HepG2 (cell line): ENCODE measurements at regions not wholly inside any gene's neighbourhood (a gene's known extent, or its start where the extent isn't known, plus 50 kb on each side); places are given as distances from the start of the nearest gene placed in this dataset.

Source experiments
- CCAR2 ChIP-seq: fragments of 200-400 bp; formaldehyde crosslinking; optimal IDR thresholded peaks from 2 replicates; pipeline ENCODE3; 2018; ENCODE audit warnings: low read depth, mild to moderate bottlenecking, low read length, moderate library complexity
- GATA4 ChIP-seq: sonication (generic); IDR thresholded peaks from 2 replicates; pipeline ENCODE4 v1.6.1; 2016; ENCODE audit warnings: antibody characterized with exemption, low read depth, borderline replicate concordance
- GTF3A ChIP-seq: sonication (generic); formaldehyde crosslinking; conservative IDR thresholded peaks from 2 replicates; pipeline ENCODE4 v1.4.0; 2020; ENCODE audit warnings: mild to moderate bottlenecking, missing genetic modification reagents
- HIVEP1 ChIP-seq: sonication (generic); formaldehyde crosslinking; IDR thresholded peaks from 2 replicates; pipeline ENCODE4 v1.4.0; 2020; ENCODE audit warnings: mild to moderate bottlenecking, missing genetic modification reagents
- KLF15 ChIP-seq: sonication (generic); formaldehyde crosslinking; IDR thresholded peaks from 2 replicates; pipeline ENCODE4 v1.8.1; 2023; ENCODE audit warnings: borderline replicate concordance, mild to moderate bottlenecking, inconsistent platforms, missing genetic modification reagents, mixed read lengths
- KLF16 ChIP-seq, 2 experiments: sonication (generic) in 1 of 2; formaldehyde crosslinking in 1 of 2; IDR thresholded peaks; 2 replicates each; pipeline versions ENCODE4 v1.6.1 to v1.8.0; 2016 to 2023; ENCODE audit warnings: missing genetic modification reagents in 2 of 2, missing compliant biosample characterization in 1 of 2
- MED8 ChIP-seq: sonication (generic); formaldehyde crosslinking; IDR thresholded peaks from 2 replicates; pipeline ENCODE4 v1.8.1; 2023; ENCODE audit warnings: mild to moderate bottlenecking, missing genetic modification reagents; ENCODE audit not compliant: insufficient replicate concordance
- MIER3 ChIP-seq: IDR thresholded peaks from 2 replicates; pipeline ENCODE4 v1.6.1; 2016; ENCODE audit warnings: missing compliant biosample characterization, borderline replicate concordance
- RARA ChIP-seq: IDR thresholded peaks from 2 replicates; pipeline ENCODE4 v1.6.1; 2016; ENCODE audit warnings: missing genetic modification reagents, missing compliant biosample characterization
- RFX1 ChIP-seq: fragments of 450-650 bp; IDR thresholded peaks from 2 replicates; pipeline ENCODE4 v1.6.1; 2017
- SRF ChIP-seq: IDR thresholded peaks from 2 replicates; pipeline ENCODE4 v1.6.1; 2011; ENCODE audit warnings: mild to moderate bottlenecking, low read depth, low read length, moderate library complexity
- TRIM22 ChIP-seq: fragments of 450-650 bp; IDR thresholded peaks from 2 replicates; pipeline ENCODE4 v1.6.1; 2017
- TRIM24 ChIP-seq: sonication (generic); formaldehyde crosslinking; IDR thresholded peaks from 2 replicates; pipeline ENCODE4 v1.8.0; 2022; ENCODE audit warnings: mild to moderate bottlenecking, missing genetic modification reagents
- ZFP82 ChIP-seq: sonication (generic); formaldehyde crosslinking; IDR thresholded peaks from 2 replicates; pipeline ENCODE4 v1.5.1; 2020; ENCODE audit warnings: mild to moderate bottlenecking, missing genetic modification reagents, borderline replicate concordance
- ZMYM3 ChIP-seq: sonication (generic); formaldehyde crosslinking; IDR thresholded peaks from 2 replicates; pipeline ENCODE4 v1.5.1; 2020; ENCODE audit warnings: mild to moderate bottlenecking, missing genetic modification reagents
- ZNF274 ChIP-seq: sonication (generic); formaldehyde crosslinking; IDR thresholded peaks from 2 replicates; pipeline ENCODE4 v1.5.1; 2020; ENCODE audit warnings: mild to moderate bottlenecking, missing genetic modification reagents
- ZNF281 ChIP-seq: sonication (generic); formaldehyde crosslinking; IDR thresholded peaks from 2 replicates; pipeline ENCODE4 v1.4.0; 2020; ENCODE audit warnings: missing genetic modification reagents, borderline replicate concordance
- ZNF546 ChIP-seq: sonication (generic); formaldehyde crosslinking; conservative IDR thresholded peaks from 2 replicates; pipeline ENCODE4 v1.8.1; 2023; ENCODE audit warnings: mild to moderate bottlenecking, missing genetic modification reagents
- ZNF850 ChIP-seq: sonication (generic); formaldehyde crosslinking; conservative IDR thresholded peaks from 2 replicates; pipeline ENCODE4 v1.9.0; 2021; ENCODE audit warnings: mild to moderate bottlenecking, missing genetic modification reagents
- TF ChIP-seq, protein P1 (sequence below): IDR thresholded peaks from 2 replicates; pipeline ENCODE4 v1.6.1; 2018; ENCODE audit warnings: missing genetic modification reagents
- TF ChIP-seq, protein P2 (sequence below): sonication (generic); formaldehyde crosslinking; IDR thresholded peaks from 2 replicates; pipeline ENCODE4 v1.4.0; 2020; ENCODE audit warnings: missing genetic modification reagents
- TF ChIP-seq, protein P3 (sequence below): sonication (generic); formaldehyde crosslinking; IDR thresholded peaks from 2 replicates; pipeline ENCODE4 v1.4.0; 2020; ENCODE audit warnings: mild to moderate bottlenecking, missing genetic modification reagents, borderline replicate concordance

GRCh38 chr4:15149839-15150592, 147.7 kb downstream of the CPEB2 start (continued):
- peak; percentile 12; the same call in 1 of the 2 replicates for TF ChIP-seq ZNF281 (CRISPR knock-in tag)
- peak; percentile 31; the same call in 1 of the 2 replicates for TF ChIP-seq KLF15 (CRISPR knock-in tag)
- TF ChIP-seq ZNF850 = no peak
- no peak for TF ChIP-seq TRIM22
- TF ChIP-seq KLF16 (CRISPR knock-in tag; IDR thresholded peaks at IDR 0.05) = peak in 1 of 2 experiments; percentile 82; a peak in 2 of 4 replicates
- no peak for TF ChIP-seq ZFP82 (CRISPR knock-in tag)
- TF ChIP-seq, protein P1, sequence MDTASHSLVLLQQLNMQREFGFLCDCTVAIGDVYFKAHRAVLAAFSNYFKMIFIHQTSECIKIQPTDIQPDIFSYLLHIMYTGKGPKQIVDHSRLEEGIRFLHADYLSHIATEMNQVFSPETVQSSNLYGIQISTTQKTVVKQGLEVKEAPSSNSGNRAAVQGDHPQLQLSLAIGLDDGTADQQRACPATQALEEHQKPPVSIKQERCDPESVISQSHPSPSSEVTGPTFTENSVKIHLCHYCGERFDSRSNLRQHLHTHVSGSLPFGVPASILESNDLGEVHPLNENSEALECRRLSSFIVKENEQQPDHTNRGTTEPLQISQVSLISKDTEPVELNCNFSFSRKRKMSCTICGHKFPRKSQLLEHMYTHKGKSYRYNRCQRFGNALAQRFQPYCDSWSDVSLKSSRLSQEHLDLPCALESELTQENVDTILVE (CRISPR knock-in tag) = no peak
- TF ChIP-seq, protein P2, sequence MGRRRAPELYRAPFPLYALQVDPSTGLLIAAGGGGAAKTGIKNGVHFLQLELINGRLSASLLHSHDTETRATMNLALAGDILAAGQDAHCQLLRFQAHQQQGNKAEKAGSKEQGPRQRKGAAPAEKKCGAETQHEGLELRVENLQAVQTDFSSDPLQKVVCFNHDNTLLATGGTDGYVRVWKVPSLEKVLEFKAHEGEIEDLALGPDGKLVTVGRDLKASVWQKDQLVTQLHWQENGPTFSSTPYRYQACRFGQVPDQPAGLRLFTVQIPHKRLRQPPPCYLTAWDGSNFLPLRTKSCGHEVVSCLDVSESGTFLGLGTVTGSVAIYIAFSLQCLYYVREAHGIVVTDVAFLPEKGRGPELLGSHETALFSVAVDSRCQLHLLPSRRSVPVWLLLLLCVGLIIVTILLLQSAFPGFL (CRISPR knock-in tag) = no peak
- TF ChIP-seq ZNF274 = no peak
- TF ChIP-seq GATA4 = no peak
- no peak for TF ChIP-seq RFX1
- peak; percentile 76; the same call in 1 of the 2 replicates for TF ChIP-seq SRF
- TF ChIP-seq RARA (CRISPR knock-in tag) = peak; percentile 65
- no peak for TF ChIP-seq MED8 (CRISPR knock-in tag)
- no peak for TF ChIP-seq ZNF546 (CRISPR knock-in tag)
- TF ChIP-seq HIVEP1 (CRISPR knock-in tag) = no peak
- peak; percentile 31 for TF ChIP-seq CCAR2
- TF ChIP-seq MIER3 (CRISPR knock-in tag) = no peak
- peak; percentile 82 for TF ChIP-seq ZMYM3 (CRISPR knock-in tag)
- TF ChIP-seq, protein P3, sequence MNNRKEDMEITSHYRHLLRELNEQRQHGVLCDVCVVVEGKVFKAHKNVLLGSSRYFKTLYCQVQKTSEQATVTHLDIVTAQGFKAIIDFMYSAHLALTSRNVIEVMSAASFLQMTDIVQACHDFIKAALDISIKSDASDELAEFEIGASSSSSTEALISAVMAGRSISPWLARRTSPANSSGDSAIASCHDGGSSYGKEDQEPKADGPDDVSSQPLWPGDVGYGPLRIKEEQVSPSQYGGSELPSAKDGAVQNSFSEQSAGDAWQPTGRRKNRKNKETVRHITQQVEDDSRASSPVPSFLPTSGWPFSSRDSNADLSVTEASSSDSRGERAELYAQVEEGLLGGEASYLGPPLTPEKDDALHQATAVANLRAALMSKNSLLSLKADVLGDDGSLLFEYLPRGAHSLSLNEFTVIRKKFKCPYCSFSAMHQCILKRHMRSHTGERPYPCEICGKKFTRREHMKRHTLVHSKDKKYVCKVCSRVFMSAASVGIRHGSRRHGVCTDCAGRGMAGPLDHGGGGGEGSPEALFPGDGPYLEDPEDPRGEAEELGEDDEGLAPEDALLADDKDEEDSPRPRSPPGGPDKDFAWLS (CRISPR knock-in tag) = no peak
- TF ChIP-seq TRIM24 (CRISPR knock-in tag) = no peak
- no peak for TF ChIP-seq GTF3A
